ENCODE measurements at regions not wholly inside any gene's neighbourhood (a gene's known extent, or its start where the extent isn't known, plus 50 kb on each side); places are given as distances from the start of the nearest gene placed in this dataset.

DNA sequence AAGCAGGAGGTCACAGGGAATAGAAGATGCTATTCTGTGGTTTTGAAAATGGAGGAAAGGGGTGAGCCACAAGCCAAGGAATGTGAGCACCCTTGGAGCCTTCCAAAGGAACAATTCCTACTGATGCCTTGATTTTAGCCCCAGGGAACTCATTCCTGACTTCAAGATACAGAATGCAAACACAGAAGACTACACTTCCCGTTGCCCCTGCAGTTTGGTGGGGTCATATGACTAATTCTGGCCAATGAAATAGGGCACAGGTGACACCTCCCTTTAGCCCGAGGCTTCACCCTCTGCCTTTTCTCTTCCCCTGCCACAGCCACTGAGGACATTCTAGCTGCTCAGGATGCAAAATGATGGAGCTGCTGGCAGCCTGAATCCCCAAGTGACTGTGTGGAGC is 126.1 kb downstream of the INHBB start:
- TF ChIP-seq, protein P1, sequence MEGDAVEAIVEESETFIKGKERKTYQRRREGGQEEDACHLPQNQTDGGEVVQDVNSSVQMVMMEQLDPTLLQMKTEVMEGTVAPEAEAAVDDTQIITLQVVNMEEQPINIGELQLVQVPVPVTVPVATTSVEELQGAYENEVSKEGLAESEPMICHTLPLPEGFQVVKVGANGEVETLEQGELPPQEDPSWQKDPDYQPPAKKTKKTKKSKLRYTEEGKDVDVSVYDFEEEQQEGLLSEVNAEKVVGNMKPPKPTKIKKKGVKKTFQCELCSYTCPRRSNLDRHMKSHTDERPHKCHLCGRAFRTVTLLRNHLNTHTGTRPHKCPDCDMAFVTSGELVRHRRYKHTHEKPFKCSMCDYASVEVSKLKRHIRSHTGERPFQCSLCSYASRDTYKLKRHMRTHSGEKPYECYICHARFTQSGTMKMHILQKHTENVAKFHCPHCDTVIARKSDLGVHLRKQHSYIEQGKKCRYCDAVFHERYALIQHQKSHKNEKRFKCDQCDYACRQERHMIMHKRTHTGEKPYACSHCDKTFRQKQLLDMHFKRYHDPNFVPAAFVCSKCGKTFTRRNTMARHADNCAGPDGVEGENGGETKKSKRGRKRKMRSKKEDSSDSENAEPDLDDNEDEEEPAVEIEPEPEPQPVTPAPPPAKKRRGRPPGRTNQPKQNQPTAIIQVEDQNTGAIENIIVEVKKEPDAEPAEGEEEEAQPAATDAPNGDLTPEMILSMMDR (conservative IDR thresholded peaks at IDR 0.05 in 1 of 2, IDR thresholded peaks at IDR 0.05 in 1 of 2; ENCODE audit: low read depth in 1 of 2, low read length in 2 of 2) = no peak
- TF ChIP-seq EZH2 (IDR thresholded peaks at IDR 0.05; ENCODE audit: low read length, missing control alignments) = no peak
